C4-2B (cell line): ENCODE measurements at regions not wholly inside any gene's neighbourhood (a gene's known extent, or its start where the extent isn't known, plus 50 kb on each side); places are given as distances from the start of the nearest gene placed in this dataset.

Experiments
- ZFX ChIP-seq: fragments of 450-650 bp; IDR thresholded peaks from 2 replicates; pipeline ENCODE4 v1.6.1; 2017
- TF ChIP-seq, protein P1 (sequence below): fragments of 450-650 bp; conservative IDR thresholded peaks from 2 replicates; pipeline ENCODE4 v1.5.1; 2017; ENCODE audit warnings: mild to moderate bottlenecking

DNA sequence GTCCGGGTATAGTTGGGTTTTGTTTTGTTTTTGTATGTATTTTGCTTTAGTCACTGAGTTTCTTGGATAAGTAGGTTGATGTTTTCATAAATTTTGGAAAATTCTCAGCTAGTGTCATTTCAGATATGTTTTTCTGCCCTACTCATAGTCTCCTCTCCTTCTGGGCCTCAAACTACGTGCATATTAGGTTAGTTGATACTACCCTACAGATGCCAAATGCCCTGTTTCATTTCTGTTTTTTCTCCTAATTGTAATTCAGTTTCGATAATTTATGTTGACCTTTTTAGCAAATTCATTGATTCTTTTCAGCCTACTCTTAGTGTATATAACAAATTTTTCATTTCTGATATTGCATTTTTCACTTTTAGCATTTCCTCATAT, 268.6 kb upstream of the RGS18 start:
- TF ChIP-seq, protein P1, sequence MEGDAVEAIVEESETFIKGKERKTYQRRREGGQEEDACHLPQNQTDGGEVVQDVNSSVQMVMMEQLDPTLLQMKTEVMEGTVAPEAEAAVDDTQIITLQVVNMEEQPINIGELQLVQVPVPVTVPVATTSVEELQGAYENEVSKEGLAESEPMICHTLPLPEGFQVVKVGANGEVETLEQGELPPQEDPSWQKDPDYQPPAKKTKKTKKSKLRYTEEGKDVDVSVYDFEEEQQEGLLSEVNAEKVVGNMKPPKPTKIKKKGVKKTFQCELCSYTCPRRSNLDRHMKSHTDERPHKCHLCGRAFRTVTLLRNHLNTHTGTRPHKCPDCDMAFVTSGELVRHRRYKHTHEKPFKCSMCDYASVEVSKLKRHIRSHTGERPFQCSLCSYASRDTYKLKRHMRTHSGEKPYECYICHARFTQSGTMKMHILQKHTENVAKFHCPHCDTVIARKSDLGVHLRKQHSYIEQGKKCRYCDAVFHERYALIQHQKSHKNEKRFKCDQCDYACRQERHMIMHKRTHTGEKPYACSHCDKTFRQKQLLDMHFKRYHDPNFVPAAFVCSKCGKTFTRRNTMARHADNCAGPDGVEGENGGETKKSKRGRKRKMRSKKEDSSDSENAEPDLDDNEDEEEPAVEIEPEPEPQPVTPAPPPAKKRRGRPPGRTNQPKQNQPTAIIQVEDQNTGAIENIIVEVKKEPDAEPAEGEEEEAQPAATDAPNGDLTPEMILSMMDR: no peak
- no peak for TF ChIP-seq ZFX
